ENCODE measurements at regions not wholly inside any gene's neighbourhood (a gene's known extent, or its start where the extent isn't known, plus 50 kb on each side); places are given as distances from the start of the nearest gene placed in this dataset.
A peak's percentile ranks its signal among the peaks of the same experiment; 100 is the strongest.

DNA sequence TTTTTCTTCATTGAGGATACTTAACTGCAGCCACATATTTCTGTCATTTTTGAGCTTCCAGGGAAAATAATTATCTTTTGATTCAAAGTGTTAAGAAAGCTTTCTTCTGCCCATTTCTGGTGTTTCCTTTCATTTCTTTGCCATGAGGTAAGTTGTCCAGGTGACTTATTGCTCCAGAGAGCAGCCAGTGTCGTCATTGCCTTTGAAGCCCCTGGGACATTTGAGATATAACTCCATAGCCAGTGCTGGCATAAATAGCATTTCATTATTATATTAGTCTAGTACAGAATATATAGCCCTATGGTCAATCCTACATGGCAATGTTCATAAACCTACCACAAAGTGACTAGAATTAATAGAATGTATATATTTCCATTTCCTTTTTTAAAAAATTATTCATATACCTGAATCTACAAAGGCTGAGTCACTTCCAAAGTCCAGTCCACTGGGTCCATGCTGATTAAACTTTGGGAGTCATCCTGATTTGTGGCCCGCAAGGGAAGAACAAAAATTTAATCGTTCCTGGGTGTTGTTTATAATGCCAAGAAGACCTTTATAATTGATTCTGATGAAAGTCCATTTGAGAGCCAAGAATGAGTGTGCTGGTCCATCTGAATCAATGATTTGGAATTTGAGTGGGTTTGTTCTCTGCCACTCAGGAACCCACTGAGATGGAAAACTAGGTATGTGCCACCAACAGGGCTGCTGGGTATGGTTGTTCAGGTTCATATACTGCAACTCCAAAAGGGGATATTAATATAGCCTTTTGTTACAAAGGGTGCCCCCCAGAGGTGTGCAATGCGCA, 221.8 kb upstream of the PLXNA2 start:
- no peaks in the 10 kb centered on the region for H3K36me3 Mint-ChIP-seq (ENCODE audit: low read depth, unreplicated experiment)
- FAIRE-seq = no peak
- H3K79me2 ChIP-seq (ENCODE audit: insufficient read depth, low read length) = no peaks in the 10 kb centered on the region

DNA sequence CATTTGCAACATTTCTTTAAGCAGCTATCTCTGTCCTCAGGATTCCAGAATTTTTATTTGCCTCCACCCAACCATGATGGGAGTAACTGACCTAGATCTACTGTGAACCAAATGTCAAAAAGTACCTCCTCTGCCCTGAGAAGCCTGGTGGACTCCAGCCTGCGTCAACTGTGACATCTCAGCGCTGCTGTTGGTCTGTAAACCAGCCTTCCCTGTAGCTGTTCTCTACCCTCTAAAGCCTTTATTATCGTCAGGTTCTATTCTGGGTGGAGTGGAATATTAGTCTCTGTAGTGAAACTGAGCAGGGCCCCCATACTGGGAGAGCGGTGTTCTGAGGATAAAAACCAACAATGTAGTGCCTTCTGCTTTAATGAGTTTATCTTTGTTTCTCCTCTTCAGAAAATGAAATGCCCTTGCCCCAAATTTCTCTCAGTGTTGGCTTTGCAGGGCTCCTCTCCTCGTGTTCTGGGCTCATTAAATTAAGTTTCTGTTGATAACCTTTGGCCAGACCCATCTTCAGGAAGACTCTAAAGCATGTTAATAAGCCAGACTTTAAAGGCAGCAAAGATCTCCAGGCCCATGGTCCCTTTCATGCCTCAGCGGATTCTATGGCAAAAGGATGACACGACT, 223.1 kb upstream of the PLXNA2 start:
- H3K4me3 Mint-ChIP-seq (ENCODE audit: unreplicated experiment) = no peak overlapping the region
- no peak for FAIRE-seq

More for the DNA sequence above, 221.8 kb upstream of the PLXNA2 start:
- no peak for DNase-seq (ENCODE audit: low read depth)
- peaks cover 9% of the 10 kb centered on the region for H3K27me3 Mint-ChIP-seq (ENCODE audit: low read depth, unreplicated experiment)
- Histone ChIP-seq H3K36me3 (ENCODE audit: insufficient read depth, low read length) (no peaks in the 10 kb centered on the region), H3K27ac (ENCODE audit: low read depth, low read length) (no peak overlapping the region), H3K9ac (ENCODE audit: low read length) (no peak overlapping the region), H3K4me3 (ENCODE audit: insufficient read depth, low read depth, low read length) (no peak overlapping the region), H3K9me3 (ENCODE audit: insufficient read depth, low read depth, low read length) (no peaks in the 10 kb centered on the region), H4K20me1 (ENCODE audit: insufficient read depth, low read length) (no peaks in the 10 kb centered on the region), H2AFZ (ENCODE audit: low read depth, low read length) (no peak overlapping the region), H3K4me2 (ENCODE audit: low read length) (no peak overlapping the region), H3K27me3 (ENCODE audit: insufficient read depth, low read length) (no peaks in the 10 kb centered on the region), H3K4me1 (ENCODE audit: insufficient read depth, low read length) (no peaks in the 10 kb centered on the region)
- peaks cover 4% of the 10 kb centered on the region for H3K9me3 Mint-ChIP-seq (ENCODE audit: unreplicated experiment)
- no peak overlapping the region for H3K4me3 Mint-ChIP-seq (ENCODE audit: unreplicated experiment)
- H3K4me1 Mint-ChIP-seq (ENCODE audit: low read depth, unreplicated experiment) = no peaks in the 10 kb centered on the region
- H3K27ac Mint-ChIP-seq (ENCODE audit: unreplicated experiment) = no peak overlapping the region
- TF ChIP-seq EZH2 (IDR thresholded peaks at IDR 0.05; ENCODE audit: insufficient read depth, low read length) = no peak
- TF ChIP-seq, protein P1, sequence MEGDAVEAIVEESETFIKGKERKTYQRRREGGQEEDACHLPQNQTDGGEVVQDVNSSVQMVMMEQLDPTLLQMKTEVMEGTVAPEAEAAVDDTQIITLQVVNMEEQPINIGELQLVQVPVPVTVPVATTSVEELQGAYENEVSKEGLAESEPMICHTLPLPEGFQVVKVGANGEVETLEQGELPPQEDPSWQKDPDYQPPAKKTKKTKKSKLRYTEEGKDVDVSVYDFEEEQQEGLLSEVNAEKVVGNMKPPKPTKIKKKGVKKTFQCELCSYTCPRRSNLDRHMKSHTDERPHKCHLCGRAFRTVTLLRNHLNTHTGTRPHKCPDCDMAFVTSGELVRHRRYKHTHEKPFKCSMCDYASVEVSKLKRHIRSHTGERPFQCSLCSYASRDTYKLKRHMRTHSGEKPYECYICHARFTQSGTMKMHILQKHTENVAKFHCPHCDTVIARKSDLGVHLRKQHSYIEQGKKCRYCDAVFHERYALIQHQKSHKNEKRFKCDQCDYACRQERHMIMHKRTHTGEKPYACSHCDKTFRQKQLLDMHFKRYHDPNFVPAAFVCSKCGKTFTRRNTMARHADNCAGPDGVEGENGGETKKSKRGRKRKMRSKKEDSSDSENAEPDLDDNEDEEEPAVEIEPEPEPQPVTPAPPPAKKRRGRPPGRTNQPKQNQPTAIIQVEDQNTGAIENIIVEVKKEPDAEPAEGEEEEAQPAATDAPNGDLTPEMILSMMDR (IDR thresholded peaks at IDR 0.05; ENCODE audit: insufficient read depth, low read depth, low read length) = peak; percentile 3

More for the DNA sequence above, 223.1 kb upstream of the PLXNA2 start:
- H3K9me3 Mint-ChIP-seq (ENCODE audit: unreplicated experiment) = peaks cover 4% of the 10 kb centered on the region
- Histone ChIP-seq H3K36me3 (ENCODE audit: insufficient read depth, low read length) (no peaks in the 10 kb centered on the region), H3K4me2 (ENCODE audit: low read length) (no peak overlapping the region), H3K79me2 (ENCODE audit: insufficient read depth, low read length) (no peaks in the 10 kb centered on the region), H3K4me1 (ENCODE audit: insufficient read depth, low read length) (no peaks in the 10 kb centered on the region), H2AFZ (ENCODE audit: low read depth, low read length) (no peak overlapping the region), H3K9ac (ENCODE audit: low read length) (no peak overlapping the region), H3K27me3 (ENCODE audit: insufficient read depth, low read length) (no peaks in the 10 kb centered on the region), H3K27ac (ENCODE audit: low read depth, low read length) (no peak overlapping the region), H3K9me3 (ENCODE audit: insufficient read depth, low read depth, low read length) (no peaks in the 10 kb centered on the region), H3K4me3 (ENCODE audit: insufficient read depth, low read depth, low read length) (no peak overlapping the region), H4K20me1 (ENCODE audit: insufficient read depth, low read length) (no peaks in the 10 kb centered on the region)
- no peak for DNase-seq (ENCODE audit: low read depth)
- TF ChIP-seq, protein P1 (IDR thresholded peaks at IDR 0.05; ENCODE audit: insufficient read depth, low read depth, low read length) = no peak
- TF ChIP-seq EZH2 (IDR thresholded peaks at IDR 0.05; ENCODE audit: insufficient read depth, low read length) = no peak
- no peaks in the 10 kb centered on the region for H3K36me3 Mint-ChIP-seq (ENCODE audit: low read depth, unreplicated experiment)
- peaks cover 9% of the 10 kb centered on the region for H3K27me3 Mint-ChIP-seq (ENCODE audit: low read depth, unreplicated experiment)
- no peak overlapping the region for H3K27ac Mint-ChIP-seq (ENCODE audit: unreplicated experiment)
- H3K4me1 Mint-ChIP-seq (ENCODE audit: low read depth, unreplicated experiment) = no peaks in the 10 kb centered on the region
